Occipital lobe (tissue), 1 donor: ENCODE measurements at regions not wholly inside any gene's neighbourhood (a gene's known extent, or its start where the extent isn't known, plus 50 kb on each side); places are given as distances from the start of the nearest gene placed in this dataset.

Source experiments
- DNase-seq: peaks from one replicate; lab custom pipeline; 2025; lab: John Stamatoyannopoulos, UW

GRCh38 chr1:193755441-193755840 is 569.0 kb upstream of the B3GALT2 start:
- DNase-seq: no peak

- no peak for DNase-seq
Measured at GRCh38 chr1:193754732-193755427, 568.5 kb upstream of the B3GALT2 start.

- no peak for DNase-seq
Measured at GRCh38 chr1:193754151-193754550, 567.7 kb upstream of the B3GALT2 start.

GRCh38 chr1:193753038-193753756 is 566.8 kb upstream of the B3GALT2 start:
- DNase-seq: no peak

DNA sequence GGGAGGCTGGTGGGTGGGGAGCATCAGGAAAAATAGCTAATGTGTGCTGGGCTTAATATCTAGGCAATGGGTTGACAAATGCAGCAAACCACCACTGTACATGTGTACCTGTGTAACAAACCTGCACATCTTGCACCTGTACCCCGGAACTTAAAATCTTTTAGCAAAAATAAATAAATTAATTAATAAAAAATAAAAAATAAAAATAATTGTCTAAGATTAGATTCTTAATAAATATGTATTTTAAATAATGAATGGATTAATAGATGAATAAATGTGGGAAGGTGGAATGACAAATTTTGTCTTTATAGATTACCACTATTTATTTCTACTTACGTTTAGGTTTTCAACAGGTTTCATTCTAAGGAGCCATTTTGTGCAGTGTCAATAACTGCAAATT is 563.5 kb upstream of the B3GALT2 start:
- DNase-seq: no peak

- no peak for DNase-seq
Measured at GRCh38 chr1:193747579-193747978, 561.2 kb upstream of the B3GALT2 start.

- DNase-seq: no peak
Measured at GRCh38 chr1:193741228-193741627, 554.8 kb upstream of the B3GALT2 start.

DNA sequence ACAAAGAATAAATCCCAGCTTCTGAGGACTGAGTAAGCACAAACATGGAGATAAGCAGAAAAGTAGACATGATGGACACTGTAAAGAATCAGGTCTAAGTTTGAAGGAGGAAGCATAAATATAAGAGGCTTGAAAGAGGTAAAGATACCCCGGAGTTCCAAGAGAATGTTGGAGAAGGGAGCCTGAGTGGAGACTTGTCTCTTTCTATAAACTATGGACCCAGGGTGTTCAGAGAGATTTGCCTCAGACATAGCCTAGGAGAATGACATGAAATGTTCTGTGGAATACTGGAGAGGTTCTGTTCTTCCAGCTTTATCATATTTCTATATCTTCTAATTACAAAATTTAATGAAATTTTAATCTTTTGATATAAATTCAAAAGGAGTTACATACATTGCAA is 554.3 kb upstream of the B3GALT2 start:
- no peak for DNase-seq

GRCh38 chr1:193736507-193736906 is 550.1 kb upstream of the B3GALT2 start:
- no peak for DNase-seq

DNA sequence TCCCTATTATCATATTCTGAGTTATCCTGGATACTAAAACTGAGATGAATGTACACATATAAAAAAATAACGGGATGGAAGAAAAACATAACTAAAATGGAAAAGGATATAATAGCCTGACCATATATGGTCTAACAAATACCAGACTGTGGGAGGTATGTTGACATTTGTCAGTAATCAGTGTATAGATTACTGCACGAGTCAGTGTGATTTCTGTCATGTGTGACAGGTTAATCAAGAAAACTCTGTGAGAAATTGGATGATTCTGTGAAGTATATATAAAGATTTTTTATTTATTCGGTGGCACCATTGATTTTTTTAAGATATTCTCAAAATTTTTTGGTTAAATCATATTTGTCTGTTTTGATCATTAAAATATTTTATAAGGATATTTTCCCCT is 547.3 kb upstream of the B3GALT2 start:
- no peak for DNase-seq

GRCh38 chr1:193730017-193730416 is 543.6 kb upstream of the B3GALT2 start:
- no peak for DNase-seq

DNA sequence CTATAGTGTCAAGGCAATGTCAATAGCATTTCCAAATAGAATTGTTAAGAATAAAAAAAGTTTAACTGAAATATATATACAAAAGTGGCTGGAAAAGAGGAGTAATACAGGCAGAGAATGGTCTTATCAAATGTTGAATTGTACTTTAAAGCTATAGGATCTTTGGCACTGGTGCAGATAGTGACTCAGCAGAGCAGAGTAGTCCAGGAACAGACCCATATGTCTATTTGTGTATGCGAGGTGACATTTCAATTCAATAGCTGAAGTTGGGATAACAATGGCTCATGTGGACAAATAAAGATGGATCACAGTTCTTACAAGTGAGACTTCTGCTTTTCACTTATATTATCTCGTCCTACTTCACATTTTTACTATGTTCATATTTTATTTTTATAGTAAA is 543.0 kb upstream of the B3GALT2 start:
- DNase-seq: no peak

DNA sequence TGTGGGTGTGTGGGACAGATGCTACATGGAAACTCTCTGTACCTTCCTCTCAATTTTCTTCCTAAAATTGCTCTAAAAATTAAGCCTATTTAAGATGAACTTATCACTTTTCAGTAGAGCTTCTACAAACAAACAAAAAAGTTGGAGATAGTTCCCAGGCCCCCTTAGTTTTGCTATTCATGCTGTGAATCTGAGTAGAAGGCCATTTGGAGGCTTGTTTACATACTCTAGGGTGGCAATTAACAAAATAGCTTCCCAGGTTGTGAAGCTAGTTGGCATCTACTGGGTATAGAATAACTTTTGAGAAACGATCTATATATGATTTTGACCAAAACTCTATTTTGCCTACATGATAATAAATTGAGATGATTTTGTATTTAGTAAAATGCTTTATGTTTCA is 541.4 kb upstream of the B3GALT2 start:
- DNase-seq: no peak

GRCh38 chr1:193726722-193727121 is 540.3 kb upstream of the B3GALT2 start:
- DNase-seq: no peak

DNA sequence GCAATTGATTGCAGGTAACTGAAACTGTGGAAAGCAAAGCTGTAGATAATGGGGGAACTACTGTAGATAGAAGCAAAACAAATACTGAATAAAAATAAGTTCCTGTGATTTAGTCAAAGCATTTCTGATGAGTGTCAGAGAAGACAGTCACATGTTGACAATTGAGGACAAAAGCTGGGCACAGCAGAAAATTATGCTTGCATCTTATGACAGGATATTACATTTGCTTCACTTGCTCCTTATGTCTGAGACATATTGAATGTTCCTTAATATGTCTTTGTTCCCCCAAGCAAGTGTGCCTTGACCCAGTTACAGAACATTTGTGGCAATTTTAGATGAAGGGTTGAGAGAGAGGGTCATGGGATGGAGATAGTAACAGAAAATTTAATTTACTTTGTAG is 526.0 kb upstream of the B3GALT2 start:
- no peak for DNase-seq

DNA sequence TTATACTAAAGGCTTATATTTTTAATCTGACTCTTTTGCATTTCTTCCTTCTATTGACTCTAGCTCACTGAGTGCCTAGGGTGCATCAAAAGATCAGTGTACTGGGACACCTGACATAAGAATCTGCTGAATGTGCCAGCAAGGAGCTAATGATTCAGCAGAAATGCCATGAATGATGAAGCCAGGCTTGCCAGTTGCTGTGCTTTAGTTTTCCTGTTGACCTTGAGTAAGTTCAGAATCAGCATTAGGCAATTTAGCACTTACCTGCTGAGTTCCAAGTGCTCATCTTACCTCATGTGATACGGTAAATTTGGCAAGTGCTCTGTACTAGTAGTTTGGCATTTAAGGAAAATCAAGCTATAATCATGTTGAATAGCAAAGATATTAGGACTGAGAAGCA is 523.2 kb upstream of the B3GALT2 start:
- DNase-seq: no peak

DNA sequence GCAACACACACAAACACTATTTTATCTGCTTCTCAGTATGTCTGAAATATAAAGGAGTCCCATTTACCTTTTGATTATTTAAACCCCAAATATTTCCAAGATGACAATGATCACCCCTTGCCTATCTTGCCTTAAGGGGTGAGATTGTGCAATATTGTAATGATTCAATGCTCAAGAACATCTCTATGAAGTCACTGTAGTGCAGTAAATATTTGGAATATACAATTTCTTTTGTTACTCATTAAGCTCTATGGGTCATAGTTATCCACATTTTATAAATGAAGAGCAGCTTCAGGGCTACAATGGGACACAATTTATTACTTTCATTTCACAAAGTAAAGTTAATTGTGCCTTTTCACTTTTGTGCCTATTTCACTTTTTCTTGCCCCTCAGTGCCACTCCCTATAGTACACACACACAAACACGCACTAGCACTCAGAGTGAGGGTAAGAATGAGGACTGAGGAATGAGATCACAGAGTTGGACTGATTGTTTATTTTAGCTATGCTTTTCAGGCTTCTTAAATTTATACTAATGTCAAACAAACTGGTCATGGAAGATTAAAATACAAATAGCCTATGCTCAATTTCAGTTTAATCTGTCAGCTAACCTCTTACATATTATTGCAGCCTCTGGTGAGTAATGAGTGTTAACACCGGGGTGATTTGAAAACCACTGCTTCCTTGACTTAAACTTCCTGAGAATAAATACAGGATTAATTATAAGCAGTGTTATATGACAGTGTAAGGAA is 521.0 kb upstream of the B3GALT2 start:
- DNase-seq: no peak

GRCh38 chr1:193706766-193707165 is 520.4 kb upstream of the B3GALT2 start:
- DNase-seq: no peak

- no peak for DNase-seq
Measured at GRCh38 chr1:193705554-193705981, 519.2 kb upstream of the B3GALT2 start.

DNA sequence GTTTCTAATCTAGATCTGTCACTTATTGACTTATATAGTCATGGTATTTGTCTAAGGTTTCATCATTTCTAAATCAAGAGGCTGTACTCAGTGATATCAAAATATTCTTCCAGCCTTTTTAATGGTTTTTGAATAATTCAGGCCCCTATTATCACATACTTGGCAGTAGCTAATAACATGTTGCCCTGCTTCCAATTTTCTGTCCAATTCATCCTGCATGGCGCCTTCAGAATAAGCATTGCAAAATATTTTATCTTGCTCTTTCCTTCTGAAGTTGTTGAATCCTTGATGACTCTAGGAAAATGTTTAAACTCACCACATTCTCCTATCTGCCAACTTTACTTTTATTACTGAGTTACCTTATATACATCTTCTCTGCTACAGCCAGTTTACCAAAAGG is 517.2 kb upstream of the B3GALT2 start:
- no peak for DNase-seq

GRCh38 chr1:193703121-193703520 is 516.7 kb upstream of the B3GALT2 start:
- no peak for DNase-seq

DNA sequence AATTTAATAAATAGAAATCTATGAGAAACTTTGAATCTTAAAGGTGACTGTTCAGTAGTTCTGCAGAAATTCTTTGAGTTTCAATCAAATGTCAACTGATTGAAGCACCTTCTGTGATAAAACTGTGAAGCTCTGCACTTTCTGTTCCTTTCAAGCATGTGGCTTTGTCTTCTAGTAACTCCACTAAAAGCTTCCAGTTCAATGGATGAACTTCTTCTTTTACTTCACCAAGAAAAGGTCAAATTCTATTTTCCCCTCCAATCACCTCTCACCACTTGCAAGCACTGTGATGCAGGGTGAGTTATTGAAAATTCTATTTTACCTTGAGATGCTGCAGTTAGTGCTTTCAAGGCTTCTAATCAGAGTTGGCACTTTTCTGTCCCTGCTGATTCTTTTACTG is 515.3 kb upstream of the B3GALT2 start:
- DNase-seq: no peak
